Fibroblast of skin of back (primary cell): ENCODE measurements at regions not wholly inside any gene's neighbourhood (a gene's known extent, or its start where the extent isn't known, plus 50 kb on each side); places are given as distances from the start of the nearest gene placed in this dataset.
A peak's percentile ranks its signal among the peaks of the same experiment; 100 is the strongest.

Source experiments
- DNase-seq: peaks from one replicate; pipeline ENCODE4 v3.0.0-alpha.2; 2013

- DNase-seq, result no peak
Measured at GRCh38 chr12:94815450-94815849, 165.1 kb upstream of the TMCC3 start.

- no peak for DNase-seq
Measured at GRCh38 chr12:94813314-94813713, 163.0 kb upstream of the TMCC3 start.

DNA sequence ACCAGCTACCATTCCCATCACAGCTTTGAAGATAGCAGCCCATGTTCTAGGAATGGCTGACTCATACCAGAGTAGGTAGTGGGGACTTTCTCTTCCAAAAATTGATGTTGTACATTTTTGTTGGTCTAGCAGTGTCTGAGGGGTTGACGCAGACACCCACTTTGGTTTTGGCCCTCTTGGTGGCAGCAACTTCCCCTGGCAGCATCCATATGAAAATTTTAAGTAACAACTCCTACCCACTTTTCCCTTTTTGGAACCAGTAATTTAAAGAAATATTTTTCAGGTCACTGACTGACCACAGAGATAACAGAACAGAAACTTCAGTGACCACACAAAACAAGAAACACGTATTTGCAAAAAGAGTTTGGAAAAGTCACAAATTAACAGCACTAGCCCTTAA is 162.0 kb upstream of the TMCC3 start:
- no peak for DNase-seq

- DNase-seq, result no peak
Measured at GRCh38 chr12:94811611-94812010, 161.3 kb upstream of the TMCC3 start.

DNA sequence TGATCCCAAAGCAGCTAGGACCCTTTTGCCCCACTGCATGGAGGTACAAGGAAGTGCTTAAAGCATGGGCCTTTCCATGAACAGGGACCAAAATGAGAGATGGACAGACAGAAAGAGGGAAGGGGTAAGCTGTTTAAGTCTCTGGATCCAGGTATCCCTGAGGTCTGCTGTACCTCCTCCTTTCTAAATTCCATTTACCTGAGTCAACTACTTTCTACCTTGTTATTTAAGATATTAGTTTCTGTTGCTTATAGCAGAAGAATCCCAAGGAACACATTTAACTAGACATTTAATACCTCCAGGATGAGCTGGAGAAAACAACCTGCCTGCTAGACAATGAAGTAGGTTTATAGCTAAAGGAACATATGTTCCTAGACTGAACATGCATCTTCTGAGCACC is 157.6 kb upstream of the TMCC3 start:
- DNase-seq, result no peak

- DNase-seq, result no peak
Measured at GRCh38 chr12:94806617-94807016, 156.3 kb upstream of the TMCC3 start.

- peak; percentile 74 for DNase-seq
Measured at GRCh38 chr12:94805749-94806529, 155.6 kb upstream of the TMCC3 start.

- DNase-seq, result no peak
Measured at GRCh38 chr12:94803939-94804338, 153.6 kb upstream of the TMCC3 start.

- no peak for DNase-seq
Measured at GRCh38 chr12:94802796-94803195, 152.4 kb upstream of the TMCC3 start.

DNA sequence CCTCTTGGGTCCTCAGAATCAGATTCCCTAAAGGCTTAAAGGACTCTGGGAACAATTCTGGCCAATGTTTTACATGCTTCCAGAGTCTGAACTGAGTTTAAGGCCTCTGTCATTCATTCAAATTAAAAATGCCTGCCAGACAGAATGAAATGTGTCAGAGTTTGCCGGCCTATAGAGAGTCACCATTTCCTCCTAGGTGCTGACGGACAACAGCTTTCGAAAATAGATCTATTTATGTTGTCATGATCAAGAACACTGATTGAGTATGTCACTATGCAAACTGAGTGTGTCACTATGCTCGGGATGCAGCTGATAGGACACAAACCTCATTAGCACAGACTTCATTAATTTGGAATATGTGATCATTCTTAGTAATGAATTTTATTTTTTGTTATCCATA is 151.4 kb upstream of the TMCC3 start:
- DNase-seq, result no peak

- no peak for DNase-seq
Measured at GRCh38 chr12:94799136-94799535, 148.8 kb upstream of the TMCC3 start.

DNA sequence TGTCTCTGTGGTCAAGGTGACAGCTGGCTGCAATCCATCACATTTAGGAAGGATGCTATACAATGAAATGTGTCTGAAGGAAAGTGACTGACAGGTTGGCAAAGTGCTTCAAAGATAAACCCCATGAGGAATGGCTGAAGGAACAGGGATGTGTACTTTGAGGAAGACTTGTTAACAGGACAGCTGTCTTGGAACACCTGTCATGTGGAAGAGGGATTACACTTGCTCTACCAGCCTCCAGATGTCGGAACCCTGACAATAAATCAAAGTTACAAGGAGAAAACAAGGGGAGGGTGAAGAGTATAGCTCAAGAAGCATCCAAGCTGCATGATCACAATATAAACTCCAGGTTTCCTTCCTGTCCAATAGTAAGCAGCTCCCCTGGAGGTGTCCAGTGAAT is 147.8 kb upstream of the TMCC3 start:
- no peak for DNase-seq

DNA sequence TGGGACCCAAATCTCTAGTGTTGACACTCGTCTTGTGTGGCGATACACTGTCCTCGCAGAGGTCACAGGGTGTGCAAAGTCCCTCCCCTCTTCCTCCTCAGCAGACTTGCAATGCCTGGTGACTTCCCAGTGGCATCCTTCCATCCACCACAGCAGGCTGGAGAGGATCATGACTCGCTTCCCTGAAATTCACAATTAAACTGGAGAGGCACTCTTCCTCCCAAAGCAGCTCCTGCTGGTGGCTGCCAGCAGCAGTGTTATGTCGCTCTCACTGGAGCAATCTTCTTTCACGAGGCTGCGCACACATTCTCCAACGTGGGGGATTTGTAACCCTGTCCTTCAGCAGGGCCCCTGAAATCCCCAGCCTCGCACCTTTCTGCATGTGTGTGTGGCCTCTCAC is 145.2 kb upstream of the TMCC3 start:
- DNase-seq, result peak; percentile 85

DNA sequence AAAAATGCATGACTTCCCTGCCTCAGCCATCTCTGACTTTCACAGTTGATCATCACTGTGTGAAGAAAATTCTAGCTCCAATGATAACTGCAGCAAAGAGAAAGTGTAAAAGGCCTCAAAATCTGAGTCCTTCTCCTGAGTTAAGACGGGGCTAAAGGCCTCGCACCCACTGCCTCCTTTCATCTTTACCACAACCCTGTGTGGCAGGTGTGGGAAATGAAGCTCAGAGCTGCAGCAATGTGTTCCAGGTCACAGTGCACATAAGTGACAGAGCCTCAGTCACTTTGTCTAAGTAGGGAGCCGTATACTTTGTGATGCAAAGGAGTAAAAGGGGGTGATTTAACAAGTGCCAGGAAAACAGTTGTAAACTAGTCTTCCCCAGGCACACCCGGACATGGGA is 144.7 kb upstream of the TMCC3 start:
- DNase-seq, result no peak

GRCh38 chr12:94793191-94793595 is 142.8 kb upstream of the TMCC3 start:
- DNase-seq, result peak; percentile 73

DNA sequence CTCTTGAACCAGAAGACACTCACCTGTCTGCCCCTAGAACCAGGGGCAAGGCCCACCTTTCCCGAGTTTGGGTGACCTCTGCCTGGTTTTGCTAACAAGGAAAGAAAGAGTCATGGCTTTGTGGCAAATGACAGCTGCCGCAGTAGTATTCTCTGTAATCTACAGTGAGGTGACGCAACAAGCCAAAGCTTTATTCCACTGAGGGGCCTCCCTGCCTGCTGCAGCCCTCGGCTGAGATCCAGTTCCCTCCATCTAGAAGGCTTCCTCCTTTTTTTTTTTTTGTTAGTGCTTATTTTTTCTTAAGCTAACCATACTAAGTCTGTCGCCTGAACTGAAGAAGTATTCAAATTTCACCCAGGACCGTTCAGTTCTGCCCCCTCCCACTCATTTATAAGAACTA is 142.3 kb upstream of the TMCC3 start:
- DNase-seq, result no peak

DNA sequence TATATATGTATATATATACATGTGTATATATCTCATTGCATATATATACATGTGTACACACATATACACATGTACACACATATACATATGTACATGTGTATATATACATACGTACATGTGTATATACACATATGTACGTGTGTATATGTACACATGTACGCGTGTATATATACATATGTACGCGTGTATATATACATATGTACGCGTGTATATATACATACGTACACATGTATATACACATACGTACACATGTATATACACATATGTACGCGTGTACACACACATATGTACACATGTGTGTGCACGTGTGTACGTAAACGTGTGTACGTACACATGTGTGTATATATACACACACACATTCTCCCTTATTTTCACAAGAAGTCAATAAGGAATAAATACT is 141.6 kb upstream of the TMCC3 start:
- no peak for DNase-seq

DNA sequence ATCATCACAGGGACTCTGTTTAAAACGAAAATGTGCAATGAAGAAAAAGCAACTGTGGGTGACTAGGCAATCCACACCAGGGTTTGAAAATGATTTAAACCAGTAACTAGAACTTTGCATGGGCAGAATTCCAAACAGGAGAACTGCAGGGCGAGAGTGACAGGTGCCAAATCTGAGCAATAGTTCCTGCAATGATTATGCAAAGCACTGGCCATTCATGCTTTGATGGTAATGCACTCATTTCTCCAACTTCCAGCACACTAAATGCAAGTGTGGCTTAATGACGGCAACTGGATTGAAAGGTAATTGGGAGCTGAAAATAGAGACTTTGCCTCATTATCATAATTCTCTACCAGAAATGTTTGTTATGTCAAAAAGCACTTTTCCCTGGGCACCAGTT is 140.5 kb upstream of the TMCC3 start:
- no peak for DNase-seq

DNA sequence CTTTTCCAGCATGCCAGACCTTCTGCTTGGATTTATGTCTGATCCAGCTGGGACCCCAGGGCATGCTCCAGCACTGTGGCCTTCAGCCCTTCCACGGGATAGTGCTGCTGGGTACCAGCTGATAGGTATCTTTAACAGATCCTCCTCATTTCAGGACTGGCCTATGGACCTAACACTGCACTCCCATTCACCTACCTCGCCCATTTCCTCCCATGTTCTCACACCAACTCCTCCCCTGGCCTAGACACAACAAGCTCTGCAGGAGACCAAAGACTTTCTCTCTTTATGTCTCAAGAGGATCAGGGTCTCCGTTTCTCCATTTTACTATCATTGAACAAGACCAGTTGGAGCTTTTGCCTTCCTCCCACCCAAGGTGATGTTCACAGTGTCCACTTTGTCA is 140.0 kb upstream of the TMCC3 start:
- DNase-seq, result no peak

GRCh38 chr12:94789510-94790225 is 139.3 kb upstream of the TMCC3 start:
- no peak for DNase-seq

GRCh38 chr12:94788298-94788697 is 137.9 kb upstream of the TMCC3 start:
- DNase-seq, result no peak

GRCh38 chr12:94786906-94787305 is 136.5 kb upstream of the TMCC3 start:
- no peak for DNase-seq

- DNase-seq, result peak; percentile 62
Measured at GRCh38 chr12:94783862-94784261, 133.5 kb upstream of the TMCC3 start.

GRCh38 chr12:94783343-94783742 is 133.0 kb upstream of the TMCC3 start:
- no peak for DNase-seq
